Lower leg skin (tissue), 4 donors: ENCODE measurements at regions not wholly inside any gene's neighbourhood (a gene's known extent, or its start where the extent isn't known, plus 50 kb on each side); places are given as distances from the start of the nearest gene placed in this dataset.

Source experiments
- DNase-seq, 2 donors: peaks; one replicate each; pipeline ENCODE4 v3.0.0-alpha.2; 2019; ENCODE audit warnings: low spot score in 2 of 2
- H3K4me3 ChIP-seq: fragments of 200-600 bp; sonication (generic); 2 replicates; pipeline ENCODE4 v1.5.1; 2017; ENCODE audit warnings: mild to moderate bottlenecking, low read depth; ENCODE audit not compliant: poor library complexity, severe bottlenecking
- CTCF ChIP-seq, 3 donors: fragments of 450-650 bp; IDR thresholded peaks; one replicate each; pipeline ENCODE4 v1.5.1; 2016; ENCODE audit warnings: antibody characterized with exemption in 3 of 3, mild to moderate bottlenecking in 3 of 3, moderate library complexity in 2 of 3
- POLR2A ChIP-seq, 2 donors: fragments of 450-650 bp; IDR thresholded peaks; one replicate each; pipeline ENCODE4 v1.6.1; 2016 to 2017; ENCODE audit warnings: antibody characterized with exemption in 2 of 2, mild to moderate bottlenecking in 1 of 2, moderate library complexity in 1 of 2
- WGBS, 2 donors: methylation state at CpG; one replicate each; pipeline ENCODE4 v1.1.5; 2018; 5-methylcytosine and 5-hydroxymethylcytosine counted together
- intact Hi-C: fragments of 100-400 bp; cut with DNase I; formaldehyde crosslinking; loops from one replicate; pipeline ENCODE4 v1.15.0; 2023; ENCODE audit warnings: low total_unique reads

DNA sequence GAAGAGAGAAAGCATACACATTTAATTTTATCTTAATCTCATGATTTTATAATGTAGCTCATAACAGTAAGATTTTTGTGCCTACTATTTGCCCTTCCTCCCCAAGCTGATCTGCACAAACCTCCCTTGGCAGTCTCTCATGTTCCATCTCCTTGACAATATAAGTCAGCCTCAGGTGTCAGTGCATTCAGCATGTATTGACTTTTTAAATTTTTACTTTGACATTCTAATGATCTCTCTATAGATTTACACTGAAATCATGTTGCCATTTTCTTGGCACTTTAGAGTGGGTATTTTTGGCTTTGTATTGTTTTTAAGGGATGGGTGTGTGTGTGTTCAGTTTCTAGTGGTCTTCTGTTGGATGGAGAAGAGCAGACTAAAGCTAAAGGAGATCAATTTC lies 505.3 kb upstream of the CPEB2 start:
- no peak overlapping the region for H3K4me3 ChIP-seq
- no peak for TF ChIP-seq POLR2A (IDR thresholded peaks at IDR 0.05)
- intact Hi-C loops: no loop called here
- DNase-seq: no peak

GRCh38 chr4:14504162-14504561 lies 498.1 kb upstream of the CPEB2 start:
- DNase-seq: no peak
- intact Hi-C loops: no loop called here
- TF ChIP-seq POLR2A (IDR thresholded peaks at IDR 0.05): no peak
- TF ChIP-seq CTCF (IDR thresholded peaks at IDR 0.05): no peak
- 73 to 80% methylated on average over 2 of the region's 2 CpGs for WGBS, 2 donors
- no peak overlapping the region for H3K4me3 ChIP-seq

- 69 to 78% methylated on average over 4 of the region's 4 CpGs for WGBS, 2 donors
- DNase-seq: no peak
- TF ChIP-seq POLR2A (IDR thresholded peaks at IDR 0.05): no peak
- no peak for TF ChIP-seq CTCF (IDR thresholded peaks at IDR 0.05)
- intact Hi-C loops: no loop called here
- no peak overlapping the region for H3K4me3 ChIP-seq
These were observed 488.8 kb upstream of the CPEB2 start for GRCh38 chr4:14513471-14513870.

GRCh38 chr4:14515556-14515955 lies 486.7 kb upstream of the CPEB2 start:
- 71 to 75% methylated on average over 2 of the region's 2 CpGs for WGBS, 2 donors
- DNase-seq: no peak
- TF ChIP-seq CTCF (IDR thresholded peaks at IDR 0.05) (no peak), POLR2A (IDR thresholded peaks at IDR 0.05) (no peak)
- intact Hi-C loops: no loop called here
- H3K4me3 ChIP-seq: no peak overlapping the region

- WGBS, 2 donors: 29 to 39% methylated on average over 2 of the region's 2 CpGs
- TF ChIP-seq POLR2A (IDR thresholded peaks at IDR 0.05) (no peak), CTCF (IDR thresholded peaks at IDR 0.05) (no peak)
- H3K4me3 ChIP-seq: no peak overlapping the region
- no peak for DNase-seq
- intact Hi-C loops: no loop called here
These were observed 484.1 kb upstream of the CPEB2 start for GRCh38 chr4:14518136-14518535.

DNA sequence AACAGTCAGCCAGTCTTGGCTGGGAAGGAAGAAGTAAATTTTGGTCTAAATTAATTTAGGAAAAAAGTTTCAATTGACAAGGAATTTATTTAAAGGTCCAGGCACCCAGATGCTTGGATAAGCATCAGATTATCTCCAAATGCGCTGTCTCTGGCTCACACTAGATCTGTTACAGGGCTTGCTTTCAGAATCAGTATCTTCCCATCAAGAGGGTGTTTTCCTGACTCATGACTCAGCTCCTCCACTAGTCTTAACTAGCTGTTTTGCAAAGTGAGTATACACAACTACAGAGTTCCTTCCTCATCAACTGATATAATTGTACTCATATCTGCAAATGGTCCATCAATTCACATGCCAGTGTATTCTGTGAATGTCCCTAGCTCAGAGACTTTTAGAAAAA lies 482.1 kb upstream of the CPEB2 start:
- no peak overlapping the region for H3K4me3 ChIP-seq
- no peak for DNase-seq
- intact Hi-C loops: no loop called here
- TF ChIP-seq CTCF (IDR thresholded peaks at IDR 0.05): no peak
- no peak for TF ChIP-seq POLR2A (IDR thresholded peaks at IDR 0.05)
- WGBS, 2 donors: 36 to 41% methylated on average over 1 of the region's 1 CpG
